Lung (tissue), 11 donors: ENCODE measurements at regions not wholly inside any gene's neighbourhood (a gene's known extent, or its start where the extent isn't known, plus 50 kb on each side); places are given as distances from the start of the nearest gene placed in this dataset.
A peak's percentile ranks its signal among the peaks of the same experiment; 100 is the strongest.

Experiments used
- ATAC-seq: fragments of 200-7000 bp; cut with Tn5 transposase; one replicate; pipeline ENCODE4 v1.9.1; 2020; ENCODE audit warnings: moderate number of reproducible peaks; ENCODE audit not compliant: insufficient read depth, low FRiP score
- DNase-seq, 3 donors: peaks; one replicate each; pipeline ENCODE4 v3.0.0-alpha.2; 2013 to 2017
- H3K27ac ChIP-seq, 2 donors: one replicate each; pipeline ENCODE4 v1.5.1; 2013; ENCODE audit warnings: mild to moderate bottlenecking in 2 of 2, moderate library complexity in 2 of 2, control low read depth in 1 of 2, inconsistent platforms in 1 of 2, low read depth in 1 of 2, low read length in 1 of 2
- H3K27me3 ChIP-seq, 3 donors: one replicate each; pipeline ENCODE4 v1.5.1; 2013; ENCODE audit warnings: low read length in 2 of 3; ENCODE audit not compliant: control insufficient read depth in 3 of 3, insufficient read depth in 3 of 3
- H3K36me3 ChIP-seq, 4 donors: one replicate each; pipeline ENCODE4 v1.5.1; 2013; ENCODE audit warnings: low read length in 4 of 4, mild to moderate bottlenecking in 1 of 4, moderate library complexity in 1 of 4; ENCODE audit not compliant: control insufficient read depth in 4 of 4, insufficient read depth in 4 of 4
- H3K4me1 ChIP-seq, 5 donors: one replicate each; pipeline ENCODE4 v1.5.1; 2013; ENCODE audit warnings: low read length in 5 of 5, mild to moderate bottlenecking in 2 of 5, moderate library complexity in 1 of 5; ENCODE audit not compliant: control insufficient read depth in 5 of 5, insufficient read depth in 5 of 5
- H3K4me3 ChIP-seq: one replicate; pipeline ENCODE4 v1.5.1; 2013; ENCODE audit warnings: mild to moderate bottlenecking, control low read depth, moderate library complexity
- H3K9ac ChIP-seq, 2 donors: one replicate each; pipeline ENCODE4 v1.5.1; 2013; ENCODE audit warnings: low read length in 2 of 2, control low read depth in 1 of 2; ENCODE audit not compliant: insufficient read depth in 1 of 2
- H3K9me3 ChIP-seq, 4 donors: one replicate each; pipeline ENCODE4 v1.5.1; 2013; ENCODE audit warnings: low read length in 3 of 4, mild to moderate bottlenecking in 1 of 4, moderate library complexity in 1 of 4; ENCODE audit not compliant: control insufficient read depth in 4 of 4, insufficient read depth in 3 of 4
- CTCF ChIP-seq: IDR thresholded peaks from 2 replicates; pipeline ENCODE4 v1.5.1; 2012; ENCODE audit warnings: mild to moderate bottlenecking; ENCODE audit errors: control extremely low read depth, extremely low read depth
- WGBS, 2 donors: extraction: QIAGEN DNeasy Blood & Tissue Kit; methylation state at CpG; one replicate each; pipeline ENCODE4 v1.1.7; 2013; 5-methylcytosine and 5-hydroxymethylcytosine counted together
- donor health status: control.
- donor health status: control.
- donor health status: Bipolar disorder and iron deficiency.
- donor health status: healthy.
- donor health status: DM: yes; HTN: yes; CAD: no.

- no peak for ATAC-seq
These were observed 156.0 kb downstream of the KATNAL1 start for GRCh38 chr13:30151388-30151787.

GRCh38 chr13:30149248-30149647 is 158.1 kb downstream of the KATNAL1 start:
- peak overlapping the region in 1 of 2 donors; percentile 9 for H3K27ac ChIP-seq

More at GRCh38 chr13:30151388-30151787, 156.0 kb downstream of the KATNAL1 start:
- Histone ChIP-seq H3K9me3 (no peaks in the 10 kb centered on the region), H3K4me1 (peaks cover 0 to 3% (median 0%) of the 10 kb centered on the region in 5 donors), H3K9ac (no peak overlapping the region), H3K36me3 (no peaks in the 10 kb centered on the region), H3K4me3 (no peak overlapping the region), H3K27me3 (peaks cover 0 to 2% (median 0%) of the 10 kb centered on the region in 3 donors), H3K27ac (no peak overlapping the region)
- TF ChIP-seq CTCF: no peak
- 72 to 89% methylated on average over 5 of the region's 5 CpGs for WGBS, 2 donors
- no peak for DNase-seq

GRCh38 chr13:30148786-30149185 is 158.6 kb downstream of the KATNAL1 start:
- Histone ChIP-seq H3K4me3 (no peak overlapping the region), H3K9me3 (peaks cover 0 to 4% (median under 1%) of the 10 kb centered on the region in 4 donors), H3K9ac (no peak overlapping the region), H3K4me1 (peaks cover 0 to 3% (median 0%) of the 10 kb centered on the region in 5 donors), H3K27ac (peak overlapping the region in 1 of 2 donors; percentile 9), H3K36me3 (no peaks in the 10 kb centered on the region), H3K27me3 (no peaks in the 10 kb centered on the region)
- ATAC-seq (no peak), DNase-seq (no peak)
- 86 to 87% methylated on average over 8 of the region's 8 CpGs for WGBS, 2 donors
- TF ChIP-seq CTCF: no peak

More at GRCh38 chr13:30149248-30149647, 158.1 kb downstream of the KATNAL1 start:
- WGBS, 2 donors: 94 to 100% methylated on average over 2 of the region's 2 CpGs
- no peak for TF ChIP-seq CTCF
- no peak overlapping the region for H3K9ac ChIP-seq
- no peak for ATAC-seq
- H3K4me1 ChIP-seq: peaks cover 0 to 3% (median 0%) of the 10 kb centered on the region in 5 donors
- no peaks in the 10 kb centered on the region for H3K36me3 ChIP-seq
- no peak for DNase-seq
- no peak overlapping the region for H3K4me3 ChIP-seq
- peaks cover 0 to under 1% (median 0%) of the 10 kb centered on the region in 3 donors for H3K27me3 ChIP-seq
- no peaks in the 10 kb centered on the region for H3K9me3 ChIP-seq
